SK-N-SH treated with all-trans-retinoic acid at 6 μM for 48 hours (cell line): ENCODE measurements at regions not wholly inside any gene's neighbourhood (a gene's known extent, or its start where the extent isn't known, plus 50 kb on each side); places are given as distances from the start of the nearest gene placed in this dataset.

Experiments
- ATAC-seq: fragments of 200-7000 bp; cut with Tn5 transposase; 3 replicates; pipeline ENCODE4 v1.9.1; 2020; ENCODE audit warnings: mild to moderate bottlenecking, moderate library complexity
- ARNTL ChIP-seq: fragments of 450-650 bp; formaldehyde crosslinking; IDR thresholded peaks from 2 replicates; pipeline ENCODE4 v1.5.0; 2020; ENCODE audit warnings: low read depth, mild to moderate bottlenecking, moderate library complexity, borderline replicate concordance
- BACH2 ChIP-seq: fragments of 250-450 bp; sonication (Bioruptor Pico); IDR thresholded peaks from 2 replicates; pipeline ENCODE4 v1.9.0; 2021; ENCODE audit warnings: mild to moderate bottlenecking, borderline replicate concordance
- CREB5 ChIP-seq: fragments of 250-450 bp; sonication (Bioruptor Pico); IDR thresholded peaks from 2 replicates; pipeline ENCODE4 v1.5.1; 2020; ENCODE audit warnings: low read depth, mild to moderate bottlenecking, moderate library complexity
- CSDC2 ChIP-seq: fragments of 250-450 bp; sonication (Bioruptor Pico); IDR thresholded peaks from 2 replicates; pipeline ENCODE4 v1.5.0; 2020; ENCODE audit warnings: mild to moderate bottlenecking, moderate library complexity
- CSRNP3 ChIP-seq: fragments of 250-450 bp; sonication (Bioruptor Pico); IDR thresholded peaks from 2 replicates; pipeline ENCODE4 v1.5.1; 2021; ENCODE audit warnings: mild to moderate bottlenecking, moderate library complexity
- ESRRG ChIP-seq: fragments of 250-450 bp; sonication (Bioruptor Pico); IDR thresholded peaks from 2 replicates; pipeline ENCODE4 v1.6.1; 2021; ENCODE audit warnings: mild to moderate bottlenecking
- GLIS3 ChIP-seq: fragments of 250-450 bp; sonication (Bioruptor Pico); IDR thresholded peaks from 2 replicates; pipeline ENCODE4 v1.5.0; 2020; ENCODE audit warnings: mild to moderate bottlenecking, moderate library complexity
- ISL1 ChIP-seq: fragments of 250-450 bp; sonication (Bioruptor Pico); IDR thresholded peaks from 2 replicates; pipeline ENCODE4 v2.1.2; 2022; ENCODE audit warnings: mild to moderate bottlenecking, moderate library complexity
- OSR1 ChIP-seq: fragments of 250-450 bp; sonication (Bioruptor Pico); IDR thresholded peaks from 2 replicates; pipeline ENCODE4 v1.8.0; 2022; ENCODE audit warnings: moderate library complexity, mild to moderate bottlenecking, inconsistent platforms
- PATZ1 ChIP-seq: fragments of 250-450 bp; sonication (Bioruptor Pico); IDR thresholded peaks from 2 replicates; pipeline ENCODE4 v1.8.0; 2020; ENCODE audit warnings: mild to moderate bottlenecking, moderate library complexity, borderline replicate concordance
- POU6F1 ChIP-seq: fragments of 250-450 bp; sonication (Bioruptor Pico); IDR thresholded peaks from 2 replicates; pipeline ENCODE4 v1.8.0; 2021; ENCODE audit warnings: low read depth, mild to moderate bottlenecking, moderate library complexity, borderline replicate concordance
- PPARA ChIP-seq: fragments of 250-450 bp; sonication (Bioruptor Pico); IDR thresholded peaks from 2 replicates; pipeline ENCODE4 v1.5.0; 2020; ENCODE audit warnings: mild to moderate bottlenecking, borderline replicate concordance
- RARB ChIP-seq: fragments of 250-450 bp; sonication (Bioruptor Pico); IDR thresholded peaks from 2 replicates; pipeline ENCODE4 v1.8.0; 2021; ENCODE audit warnings: mild to moderate bottlenecking, moderate library complexity
- SNAI2 ChIP-seq: fragments of 250-450 bp; sonication (Bioruptor Pico); IDR thresholded peaks from 2 replicates; pipeline ENCODE4 v1.5.0; 2020; ENCODE audit warnings: mild to moderate bottlenecking, moderate library complexity
- TCF4 ChIP-seq: fragments of 250-450 bp; sonication (Bioruptor Pico); IDR thresholded peaks from 2 replicates; pipeline ENCODE4 v1.8.0; 2021; ENCODE audit warnings: mild to moderate bottlenecking, moderate library complexity, borderline replicate concordance
- ZC3H10 ChIP-seq: fragments of 250-450 bp; sonication (Bioruptor Pico); IDR thresholded peaks from 2 replicates; pipeline ENCODE4 v1.5.1; 2021; ENCODE audit warnings: mild to moderate bottlenecking, moderate library complexity
- ZFP3 ChIP-seq: fragments of 250-450 bp; sonication (Bioruptor Pico); IDR thresholded peaks from 2 replicates; pipeline ENCODE4 v1.5.0; 2020; ENCODE audit warnings: mild to moderate bottlenecking, moderate library complexity
- ZFP30 ChIP-seq: fragments of 450-650 bp; formaldehyde crosslinking; IDR thresholded peaks from 2 replicates; pipeline ENCODE4 v1.5.0; 2022; ENCODE audit warnings: mild to moderate bottlenecking, moderate library complexity
- ZNF565 ChIP-seq: fragments of 450-650 bp; formaldehyde crosslinking; conservative IDR thresholded peaks from 2 replicates; pipeline ENCODE4 v1.5.0; 2020; ENCODE audit warnings: low read depth, mild to moderate bottlenecking, moderate library complexity
- ZNF70 ChIP-seq: fragments of 450-650 bp; formaldehyde crosslinking; IDR thresholded peaks from 2 replicates; pipeline ENCODE4 v1.5.0; 2020; ENCODE audit warnings: mild to moderate bottlenecking, moderate library complexity
- ZNF8 ChIP-seq: fragments of 450-650 bp; formaldehyde crosslinking; IDR thresholded peaks from 2 replicates; pipeline ENCODE4 v1.5.0; 2020; ENCODE audit warnings: mild to moderate bottlenecking, moderate library complexity

GRCh38 chr10:120018695-120019094 lies 126.2 kb downstream of the SEC23IP start:
- no peak for TF ChIP-seq PPARA
- no peak for TF ChIP-seq GLIS3 (CRISPR knock-in tag)
- no peak for TF ChIP-seq CSDC2
- TF ChIP-seq ZNF8 (CRISPR knock-in tag) = no peak
- no peak for ATAC-seq

GRCh38 chr10:120019568-120019967 lies 127.0 kb downstream of the SEC23IP start:
- ATAC-seq = no peak
- TF ChIP-seq RARB (no peak), ZFP3 (CRISPR knock-in tag) (no peak)

- no peak for ATAC-seq
- TF ChIP-seq CSDC2 (no peak), TCF4 (CRISPR knock-in tag) (no peak)
These were observed 129.8 kb downstream of the SEC23IP start for GRCh38 chr10:120022357-120022756.

GRCh38 chr10:120034236-120034635 lies 141.7 kb downstream of the SEC23IP start:
- TF ChIP-seq TCF4 (CRISPR knock-in tag) (no peak), CREB5 (CRISPR knock-in tag) (no peak), POU6F1 (no peak), CSRNP3 (CRISPR knock-in tag) (no peak), SNAI2 (no peak), ISL1 (CRISPR knock-in tag) (no peak), CSDC2 (no peak), ZC3H10 (no peak), ESRRG (CRISPR knock-in tag) (no peak), GLIS3 (CRISPR knock-in tag) (no peak), ZNF8 (CRISPR knock-in tag) (no peak), ZFP30 (CRISPR knock-in tag) (no peak)
- TF ChIP-seq, all 23 proteins: peak for 0
- ATAC-seq = no peak

- ATAC-seq = no peak
- TF ChIP-seq RARB (no peak), BACH2 (CRISPR knock-in tag) (no peak), GLIS3 (CRISPR knock-in tag) (no peak), ZNF565 (CRISPR knock-in tag) (no peak), PATZ1 (CRISPR knock-in tag) (no peak), POU6F1 (no peak), SNAI2 (no peak), PPARA (no peak)
These were observed 146.5 kb downstream of the SEC23IP start for GRCh38 chr10:120039046-120039445.

GRCh38 chr10:120039826-120040225 lies 147.3 kb downstream of the SEC23IP start:
- ATAC-seq = no peak
- TF ChIP-seq ZFP3 (CRISPR knock-in tag) = no peak
- TF ChIP-seq ZNF8 (CRISPR knock-in tag) = no peak
- no peak for TF ChIP-seq ZFP30 (CRISPR knock-in tag)
- TF ChIP-seq TCF4 (CRISPR knock-in tag) = no peak
- no peak for TF ChIP-seq ARNTL (CRISPR knock-in tag)
- TF ChIP-seq PATZ1 (CRISPR knock-in tag) = no peak
- TF ChIP-seq SNAI2 = no peak
- no peak for TF ChIP-seq CSDC2
- TF ChIP-seq CSRNP3 (CRISPR knock-in tag) = no peak
- TF ChIP-seq ESRRG (CRISPR knock-in tag) = no peak
- TF ChIP-seq OSR1 (CRISPR knock-in tag) = no peak
- TF ChIP-seq RARB = no peak
- no peak for TF ChIP-seq PPARA
- no peak for TF ChIP-seq ZNF70 (CRISPR knock-in tag)
